Prostate gland (tissue), 2 donors: ENCODE measurements at regions not wholly inside any gene's neighbourhood (a gene's known extent, or its start where the extent isn't known, plus 50 kb on each side); places are given as distances from the start of the nearest gene placed in this dataset.

Experiments
- CTCF ChIP-seq, 4 experiments: fragments of 200-600 bp in 2 of 4; fragments of 450-650 bp in 2 of 4; sonication (generic) in 2 of 4; IDR thresholded peaks; 1 replicate in 3 of 4; 2 replicates in 1 of 4; pipeline ENCODE4 v1.5.1; 2016 to 2019; ENCODE audit warnings: antibody characterized with exemption in 4 of 4, mild to moderate bottlenecking in 2 of 4, moderate library complexity in 2 of 4
- POLR2A ChIP-seq: fragments of 450-650 bp; IDR thresholded peaks from one replicate; pipeline ENCODE4 v1.6.1; 2016; ENCODE audit warnings: antibody characterized with exemption, mild to moderate bottlenecking
- POLR2AphosphoS5 ChIP-seq: sonication (generic); formaldehyde crosslinking; IDR thresholded peaks from one replicate; pipeline ENCODE4 v1.6.1; 2017; ENCODE audit warnings: antibody characterized with exemption

- TF ChIP-seq CTCF (IDR thresholded peaks at IDR 0.05) (no peak), POLR2A (no peak), POLR2AphosphoS5 (no peak)
Observed at GRCh38 chr3:13197281-13197680, 124.1 kb upstream of the IQSEC1 start.
